Ovary (tissue), 7 donors: ENCODE measurements at regions not wholly inside any gene's neighbourhood (a gene's known extent, or its start where the extent isn't known, plus 50 kb on each side); places are given as distances from the start of the nearest gene placed in this dataset.

ENCODE experiments used
- DNase-seq, 5 donors: peaks; one replicate each; pipeline ENCODE4 v3.0.0-alpha.2; 2019 to 2020
- H3K27ac ChIP-seq, 2 donors: fragments of 200-600 bp; one replicate each; pipeline versions ENCODE4 v1.5.1 to v1.8.0; 2019 to 2022
- H3K27me3 ChIP-seq: fragments of 200-600 bp; one replicate; pipeline ENCODE4 v1.8.0; 2022
- H3K36me3 ChIP-seq: fragments of 200-600 bp; sonication (generic); one replicate; pipeline ENCODE4 v1.5.1; 2019
- H3K4me1 ChIP-seq: one replicate; pipeline ENCODE4 v1.8.1; 2013; ENCODE audit warnings: mild to moderate bottlenecking, moderate library complexity; ENCODE audit not compliant: insufficient read depth
- H3K4me3 ChIP-seq: fragments of 200-600 bp; sonication (generic); one replicate; pipeline ENCODE4 v1.5.1; 2017
- H3K9me3 ChIP-seq, 2 donors: fragments of 200-600 bp in 1 of 2; sonication (generic) in 1 of 2; one replicate each; pipeline versions ENCODE4 v1.5.1 to v1.8.1; 2013 to 2019; ENCODE audit warnings: mild to moderate bottlenecking in 1 of 2, moderate library complexity in 1 of 2
- EP300 ChIP-seq: sonication (generic); formaldehyde crosslinking; IDR thresholded peaks from one replicate; pipeline ENCODE4 v1.6.1; 2017; ENCODE audit warnings: antibody characterized with exemption
- POLR2A ChIP-seq: fragments of 450-650 bp; IDR thresholded peaks from one replicate; pipeline ENCODE4 v1.6.1; 2017; ENCODE audit warnings: antibody characterized with exemption, mild to moderate bottlenecking, moderate library complexity
- WGBS, 3 donors: extraction: QIAGEN DNeasy Blood & Tissue Kit in 1 of 3; methylation state at CpG; one replicate each; pipeline versions ENCODE4 v1.1.5 to v1.1.7; 2013 to 2017; 5-methylcytosine and 5-hydroxymethylcytosine counted together
- intact Hi-C, 4 donors: fragments of 100-400 bp; cut with DNase I; formaldehyde crosslinking; loops; one replicate each; pipeline versions ENCODE4 v1.11.0 to v1.15.1; 2022 to 2023
- TF ChIP-seq, protein P1 (sequence below), 3 donors: fragments of 450-650 bp in 2 of 3; fragments of 200-600 bp in 1 of 3; IDR thresholded peaks; one replicate each; pipeline versions ENCODE4 v1.5.1 to v1.8.0; 2016 to 2022; ENCODE audit warnings: antibody characterized with exemption in 3 of 3, mild to moderate bottlenecking in 1 of 3
- donor health status: DM: no; HTN: no; CAD: no; lungs with moderate emphysema.
- donor health status: DM: no; HTN: no; CAD: no.
- donor health status: Bipolar disorder and iron deficiency.
- donor health status: DM: no; HTN: no; CAD: no.
- donor health status: DM: yes; HTN: yes; CAD: no.

DNA sequence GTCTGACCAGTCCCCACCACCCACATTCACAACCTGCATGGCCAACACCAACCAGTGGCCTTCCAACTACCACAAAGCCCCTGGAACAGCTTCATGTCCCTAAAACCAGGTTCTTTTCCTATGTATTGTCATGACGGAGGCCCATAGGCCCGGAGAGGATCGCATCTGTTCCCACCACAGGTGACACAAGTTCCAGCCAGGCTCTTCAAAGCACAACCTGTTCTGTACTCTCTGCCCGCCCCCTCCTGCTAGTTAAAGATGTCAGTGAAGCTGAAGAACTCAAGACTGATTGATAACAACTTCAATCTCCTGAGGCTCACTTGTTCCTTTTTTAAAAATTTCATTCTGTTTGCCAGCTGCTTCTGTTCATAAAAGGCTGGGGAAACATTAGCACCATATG is 121.1 kb upstream of the GUCY1A2 start:
- no peaks in the 10 kb centered on the region for H3K27me3 ChIP-seq
- no peak overlapping the region for H3K4me3 ChIP-seq
- no peak for DNase-seq
- TF ChIP-seq, protein P1, sequence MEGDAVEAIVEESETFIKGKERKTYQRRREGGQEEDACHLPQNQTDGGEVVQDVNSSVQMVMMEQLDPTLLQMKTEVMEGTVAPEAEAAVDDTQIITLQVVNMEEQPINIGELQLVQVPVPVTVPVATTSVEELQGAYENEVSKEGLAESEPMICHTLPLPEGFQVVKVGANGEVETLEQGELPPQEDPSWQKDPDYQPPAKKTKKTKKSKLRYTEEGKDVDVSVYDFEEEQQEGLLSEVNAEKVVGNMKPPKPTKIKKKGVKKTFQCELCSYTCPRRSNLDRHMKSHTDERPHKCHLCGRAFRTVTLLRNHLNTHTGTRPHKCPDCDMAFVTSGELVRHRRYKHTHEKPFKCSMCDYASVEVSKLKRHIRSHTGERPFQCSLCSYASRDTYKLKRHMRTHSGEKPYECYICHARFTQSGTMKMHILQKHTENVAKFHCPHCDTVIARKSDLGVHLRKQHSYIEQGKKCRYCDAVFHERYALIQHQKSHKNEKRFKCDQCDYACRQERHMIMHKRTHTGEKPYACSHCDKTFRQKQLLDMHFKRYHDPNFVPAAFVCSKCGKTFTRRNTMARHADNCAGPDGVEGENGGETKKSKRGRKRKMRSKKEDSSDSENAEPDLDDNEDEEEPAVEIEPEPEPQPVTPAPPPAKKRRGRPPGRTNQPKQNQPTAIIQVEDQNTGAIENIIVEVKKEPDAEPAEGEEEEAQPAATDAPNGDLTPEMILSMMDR (IDR thresholded peaks at IDR 0.05): no peak
- no peak for TF ChIP-seq POLR2A
- no peak for TF ChIP-seq EP300
- H3K27ac ChIP-seq: no peak overlapping the region
- H3K9me3 ChIP-seq: no peaks in the 10 kb centered on the region
- no peaks in the 10 kb centered on the region for H3K36me3 ChIP-seq
- WGBS, 3 donors: 82 to 89% (median 84%) methylated on average over 4 of the region's 4 CpGs
- intact Hi-C loops: no loop called here
- H3K4me1 ChIP-seq: no peaks in the 10 kb centered on the region

DNA sequence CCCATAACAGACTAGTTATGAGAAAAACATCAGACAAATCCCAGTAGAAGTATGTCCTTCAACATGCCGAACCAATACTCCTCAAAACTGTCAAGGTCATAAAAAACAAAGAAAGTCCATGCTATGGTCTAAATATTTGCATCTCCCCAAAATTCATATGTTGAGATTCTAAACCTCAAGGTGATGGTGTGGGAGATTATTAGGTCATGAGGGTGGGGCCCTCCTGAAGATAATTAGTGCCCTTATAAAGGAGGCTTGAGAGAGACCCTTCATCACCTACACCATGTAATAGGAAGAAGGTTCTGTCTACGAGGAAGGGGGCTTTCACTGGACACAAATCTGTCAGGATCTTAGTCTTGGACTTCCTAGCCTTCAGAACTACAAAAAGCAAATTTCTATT is 118.6 kb upstream of the GUCY1A2 start:
- no peak overlapping the region for H3K4me3 ChIP-seq
- 73 to 88% (median 74%) methylated on average over 2 of the region's 2 CpGs for WGBS, 3 donors
- no peaks in the 10 kb centered on the region for H3K27me3 ChIP-seq
- intact Hi-C loops: no loop called here
- H3K36me3 ChIP-seq: no peaks in the 10 kb centered on the region
- no peak for DNase-seq
- no peaks in the 10 kb centered on the region for H3K4me1 ChIP-seq
- H3K9me3 ChIP-seq: no peaks in the 10 kb centered on the region
- TF ChIP-seq POLR2A (no peak), EP300 (no peak)
- TF ChIP-seq, protein P1 (IDR thresholded peaks at IDR 0.05): no peak
- H3K27ac ChIP-seq: no peak overlapping the region

DNA sequence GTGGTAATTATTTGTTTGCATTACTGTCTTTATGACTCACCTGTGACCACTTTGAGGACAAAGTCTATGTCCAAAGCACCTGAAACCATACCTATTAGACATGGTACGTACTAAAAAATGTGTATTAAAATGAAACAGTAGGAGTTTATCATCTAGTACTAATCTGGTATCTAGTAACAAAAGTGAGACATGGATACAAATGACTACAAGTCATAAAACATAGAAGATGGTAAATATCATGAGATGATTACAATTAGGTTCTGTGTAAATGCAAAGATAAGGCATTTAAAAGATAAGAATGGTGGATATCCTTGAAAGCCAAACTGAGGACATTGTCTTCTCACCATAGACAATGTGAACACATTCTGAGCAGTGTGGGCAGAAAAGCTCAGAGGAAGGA is 113.5 kb upstream of the GUCY1A2 start:
- no peaks in the 10 kb centered on the region for H3K4me1 ChIP-seq
- H3K4me3 ChIP-seq: no peak overlapping the region
- no peak for TF ChIP-seq POLR2A
- TF ChIP-seq, protein P1 (IDR thresholded peaks at IDR 0.05): no peak
- no peak for TF ChIP-seq EP300
- no peaks in the 10 kb centered on the region for H3K27me3 ChIP-seq
- H3K36me3 ChIP-seq: no peaks in the 10 kb centered on the region
- no peak overlapping the region for H3K27ac ChIP-seq
- 71 to 84% (median 74%) methylated on average over 1 of the region's 1 CpG for WGBS, 3 donors
- intact Hi-C loops: loop anchor here in 1 of 4 donors (5.0 kb wide), 1 partner anchor 796 kb away; the partner anchor contains the start of gene RAB39A
- DNase-seq: no peak
- H3K9me3 ChIP-seq: no peaks in the 10 kb centered on the region

DNA sequence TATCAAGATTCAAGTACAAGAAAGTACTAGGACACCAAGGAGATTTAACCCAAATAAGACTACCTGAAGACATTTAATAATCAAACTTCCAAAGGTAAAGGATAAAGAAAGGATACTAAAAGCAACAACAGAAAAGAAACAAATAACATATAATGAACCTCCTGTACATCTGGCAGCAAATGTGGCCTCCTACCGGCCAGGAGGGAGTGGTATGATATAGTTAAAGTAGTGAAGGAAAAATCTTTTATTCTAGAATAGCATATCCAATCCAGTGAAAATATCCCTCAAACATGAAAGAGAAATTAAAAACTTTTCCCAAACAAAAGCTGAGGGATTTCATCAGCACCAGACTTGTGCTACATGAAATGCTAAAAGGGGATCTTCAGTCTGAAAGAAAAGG is 104.7 kb upstream of the GUCY1A2 start:
- WGBS, 3 donors: 50 to 69% (median 63%) methylated on average over 1 of the region's 1 CpG

DNA sequence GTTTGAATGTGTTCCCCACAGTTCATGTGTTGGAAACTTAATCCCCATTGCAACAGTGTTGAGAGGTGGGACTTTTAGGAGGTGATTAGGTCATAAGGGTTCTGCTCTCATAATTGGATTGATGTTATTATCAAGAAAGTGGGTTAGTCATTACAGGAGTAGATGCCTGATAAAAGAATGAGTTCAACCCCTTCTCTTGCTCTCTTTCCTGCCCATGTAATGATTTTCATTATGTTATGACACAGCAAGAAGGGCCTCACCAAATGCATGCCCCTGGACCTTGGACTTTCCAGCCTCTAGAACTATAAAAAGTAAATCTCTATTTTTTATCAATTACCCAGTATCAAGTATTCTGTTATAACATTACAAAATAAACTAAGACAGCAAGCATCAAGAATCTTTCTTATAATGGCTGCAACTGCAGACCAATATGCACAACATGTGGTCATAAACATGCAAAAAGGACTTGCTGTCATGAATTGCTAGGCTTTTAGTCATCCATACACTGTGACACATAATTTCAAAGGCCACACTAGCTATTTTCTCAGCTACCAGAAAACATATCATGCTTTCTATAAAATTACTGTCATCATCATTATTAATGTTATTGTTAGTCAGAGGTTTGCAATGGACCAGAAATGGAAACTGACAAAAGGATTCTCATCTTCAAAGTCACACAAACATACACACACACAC is 99.9 kb upstream of the GUCY1A2 start:
- Histone ChIP-seq H3K4me3 (no peak overlapping the region), H3K27me3 (no peaks in the 10 kb centered on the region), H3K9me3 (no peaks in the 10 kb centered on the region), H3K27ac (no peak overlapping the region), H3K4me1 (no peaks in the 10 kb centered on the region), H3K36me3 (no peaks in the 10 kb centered on the region)
- TF ChIP-seq POLR2A (no peak), EP300 (no peak)
- TF ChIP-seq, protein P1 (IDR thresholded peaks at IDR 0.05): no peak
- intact Hi-C loops: no loop called here
- no peak for DNase-seq

More for the DNA sequence above, 104.7 kb upstream of the GUCY1A2 start:
- Histone ChIP-seq H3K27ac (no peak overlapping the region), H3K9me3 (no peaks in the 10 kb centered on the region), H3K4me3 (no peak overlapping the region), H3K36me3 (no peaks in the 10 kb centered on the region), H3K27me3 (no peaks in the 10 kb centered on the region), H3K4me1 (no peaks in the 10 kb centered on the region)
- no peak for TF ChIP-seq POLR2A
- no peak for DNase-seq
- intact Hi-C loops: no loop called here
